ENCODE measurements at regions not wholly inside any gene's neighbourhood (a gene's known extent, or its start where the extent isn't known, plus 50 kb on each side); places are given as distances from the start of the nearest gene placed in this dataset.
"Not testable (repeated sequence)": the region's sequence is repeated elsewhere in the genome, so short reads cannot be mapped to it uniquely, and the experiment has no call there.

GRCh38 chrX:146887020-146887419, 72.5 kb upstream of the CXorf51A start:
- Histone ChIP-seq H3K27ac (no peak overlapping the region), H3K4me3 (no peak overlapping the region), H3K27me3 (no peaks in the 10 kb centered on the region), H3K36me3 (replicated peaks in 1 of 2) (no peaks in the 10 kb centered on the region), H3K4me1 (replicated peaks in 1 of 2) (no peaks in the 10 kb centered on the region), H3K9me3 (replicated peaks in 1 of 3) (no peaks in the 10 kb centered on the region)
- peak in 1 of 7 donors; percentile 4 for DNase-seq
- no peak for TF ChIP-seq CTCF (IDR thresholded peaks at IDR 0.05)
- TF ChIP-seq POLR2A (IDR thresholded peaks at IDR 0.05), result no peak
- intact Hi-C loops (cut with DNase I), result no loop called here

DNA sequence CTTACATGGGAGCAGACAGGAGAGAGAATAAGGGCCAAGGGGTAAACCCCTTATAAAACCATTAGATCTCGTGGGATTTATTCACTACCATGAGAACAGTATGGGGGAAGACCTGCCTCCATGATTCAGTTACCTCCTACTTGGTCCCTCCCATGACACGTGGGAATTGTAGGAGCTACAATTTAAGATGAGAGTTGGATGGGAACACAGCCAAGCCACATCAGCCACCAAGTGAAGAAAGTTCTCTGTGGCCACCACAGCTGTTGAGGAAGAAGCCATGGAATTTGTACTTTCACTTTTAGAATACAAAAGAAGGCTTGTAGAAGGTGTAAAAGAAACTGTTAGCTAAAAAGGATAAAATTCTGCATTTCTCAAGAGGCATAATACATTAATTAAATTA, 67.0 kb upstream of the CXorf51A start:
- H3K4me1 ChIP-seq (replicated peaks in 1 of 2), result no peaks in the 10 kb centered on the region
- no peaks in the 10 kb centered on the region for H3K36me3 ChIP-seq (replicated peaks in 1 of 2)
- WGBS, 4 donors, result 38 to 76% (median 62%) methylated on average over 2 of the region's 2 CpGs
- no peak overlapping the region for H3K27ac ChIP-seq
- H3K9me3 ChIP-seq (replicated peaks in 1 of 3), result no peaks in the 10 kb centered on the region
- no peaks in the 10 kb centered on the region for H3K27me3 ChIP-seq
- TF ChIP-seq CTCF (IDR thresholded peaks at IDR 0.05) (no peak), POLR2A (IDR thresholded peaks at IDR 0.05) (no peak)
- intact Hi-C loops (cut with DNase I), result no loop called here
- H3K4me3 ChIP-seq, result no peak overlapping the region
- DNase-seq, result no peak

GRCh38 chrX:146866846-146867245, 52.3 kb upstream of the CXorf51A start:
- H3K9me3 ChIP-seq (replicated peaks in 1 of 3); H3K27me3 ChIP-seq; intact Hi-C loops (cut with DNase I); H3K27ac ChIP-seq; H3K4me3 ChIP-seq; H3K4me1 ChIP-seq (replicated peaks in 1 of 2); DNase-seq; H3K36me3 ChIP-seq (replicated peaks in 1 of 2): not testable (repeated sequence)
- WGBS, 4 donors, result 91 to 100% (median 99%) methylated on average over 1 to 24 of the region's 27 CpGs

GRCh38 chrX:146865734-146866133, 51.2 kb upstream of the CXorf51A start:
- H3K27ac ChIP-seq; H3K27me3 ChIP-seq; H3K4me1 ChIP-seq (replicated peaks in 1 of 2); H3K9me3 ChIP-seq (replicated peaks in 1 of 3); DNase-seq; intact Hi-C loops (cut with DNase I); H3K36me3 ChIP-seq (replicated peaks in 1 of 2); H3K4me3 ChIP-seq: not testable (repeated sequence)
- WGBS, 4 donors, result 70 to 89% (median 84%) methylated on average over 10 to 14 of the region's 14 CpGs

Small RNA genes lying in the stretch of these regions (small RNA-seq; reads per million reads assigned to genes)
- 0 reads per million in 2 donors for gene Z99497.1

Data from adrenal gland (tissue), 9 donors.